Cardiac muscle cell (in vitro differentiated cells and primary cell): ENCODE measurements at regions not wholly inside any gene's neighbourhood (a gene's known extent, or its start where the extent isn't known, plus 50 kb on each side); places are given as distances from the start of the nearest gene placed in this dataset.

Source experiments
- DNase-seq, 2 donors: peaks; one replicate each; pipeline versions ENCODE4 v3.0.0 to v3.0.0-alpha.2; 2010 to 2017; ENCODE audit warnings: low read depth in 1 of 2, low spot score in 1 of 2
- H3K27ac ChIP-seq: fragments of 200-600 bp; sonication (generic); 2 replicates; pipeline ENCODE4 v1.5.1; 2016
- H3K27me3 ChIP-seq: fragments of 200-600 bp; sonication (generic); 2 replicates; pipeline ENCODE4 v1.6.0; 2016; ENCODE audit warnings: control low read depth
- H3K36me3 ChIP-seq: fragments of 200-600 bp; sonication (generic); 2 replicates; pipeline ENCODE4 v1.5.1; 2016; ENCODE audit warnings: control low read depth
- H3K4me1 ChIP-seq: fragments of 200-600 bp; sonication (generic); 2 replicates; pipeline ENCODE4 v1.8.1; 2017; ENCODE audit warnings: low read depth, mild to moderate bottlenecking, mixed run types
- H3K4me3 ChIP-seq: fragments of 200-600 bp; sonication (generic); 2 replicates; pipeline ENCODE4 v1.5.1; 2016; ENCODE audit warnings: mild to moderate bottlenecking
- H3K9me3 ChIP-seq: fragments of 200-600 bp; sonication (generic); 2 replicates; pipeline ENCODE4 v1.5.1; 2017; ENCODE audit warnings: low read depth, mild to moderate bottlenecking, control low read depth
- CTCF ChIP-seq: IDR thresholded peaks from 2 replicates; pipeline ENCODE4 v1.5.1; 2012; ENCODE audit warnings: low read depth, mild to moderate bottlenecking, low read length

- Histone ChIP-seq H3K4me3 (no peak overlapping the region), H3K9me3 (no peaks in the 10 kb centered on the region), H3K27ac (no peak overlapping the region), H3K4me1 (peaks cover 32% of the 10 kb centered on the region), H3K27me3 (no peaks in the 10 kb centered on the region), H3K36me3 (no peaks in the 10 kb centered on the region)
- no peak for DNase-seq
- TF ChIP-seq CTCF, result no peak
Observed at GRCh38 chr6:90936286-90936685, 349.4 kb upstream of the MAP3K7 start.

GRCh38 chr6:90934966-90935365, 348.1 kb upstream of the MAP3K7 start:
- Histone ChIP-seq H3K9me3 (no peaks in the 10 kb centered on the region), H3K27me3 (no peaks in the 10 kb centered on the region), H3K27ac (no peak overlapping the region), H3K4me1 (peaks cover 28% of the 10 kb centered on the region), H3K36me3 (no peaks in the 10 kb centered on the region), H3K4me3 (no peak overlapping the region)
- no peak for TF ChIP-seq CTCF
- DNase-seq, result peak in 1 of 2 donors; percentile 34

GRCh38 chr6:90934081-90934480, 347.2 kb upstream of the MAP3K7 start:
- peak in 1 of 2 donors; percentile 29 for DNase-seq
- no peaks in the 10 kb centered on the region for H3K27me3 ChIP-seq
- no peak overlapping the region for H3K27ac ChIP-seq
- no peaks in the 10 kb centered on the region for H3K36me3 ChIP-seq
- peaks cover 22% of the 10 kb centered on the region for H3K4me1 ChIP-seq
- H3K4me3 ChIP-seq, result no peak overlapping the region
- TF ChIP-seq CTCF, result no peak
- no peaks in the 10 kb centered on the region for H3K9me3 ChIP-seq

- Histone ChIP-seq H3K27me3 (no peaks in the 10 kb centered on the region), H3K27ac (no peak overlapping the region), H3K9me3 (no peaks in the 10 kb centered on the region), H3K36me3 (no peaks in the 10 kb centered on the region), H3K4me3 (no peak overlapping the region), H3K4me1 (peaks cover 22% of the 10 kb centered on the region)
- no peak for DNase-seq
- TF ChIP-seq CTCF, result no peak
Observed at GRCh38 chr6:90932351-90932750, 345.5 kb upstream of the MAP3K7 start.

- Histone ChIP-seq H3K4me3 (no peak overlapping the region), H3K36me3 (no peaks in the 10 kb centered on the region), H3K9me3 (no peaks in the 10 kb centered on the region), H3K27me3 (no peaks in the 10 kb centered on the region), H3K4me1 (peaks cover 10% of the 10 kb centered on the region), H3K27ac (no peak overlapping the region)
- DNase-seq, result no peak
- no peak for TF ChIP-seq CTCF
Observed at GRCh38 chr6:90928051-90928450, 341.2 kb upstream of the MAP3K7 start.

GRCh38 chr6:90925726-90926125, 338.9 kb upstream of the MAP3K7 start:
- Histone ChIP-seq H3K36me3 (no peaks in the 10 kb centered on the region), H3K27me3 (no peaks in the 10 kb centered on the region), H3K27ac (no peak overlapping the region), H3K4me1 (peaks cover 10% of the 10 kb centered on the region), H3K4me3 (no peak overlapping the region), H3K9me3 (no peaks in the 10 kb centered on the region)
- no peak for DNase-seq
- TF ChIP-seq CTCF, result no peak
